ENCODE measurements at regions not wholly inside any gene's neighbourhood (a gene's known extent, or its start where the extent isn't known, plus 50 kb on each side); places are given as distances from the start of the nearest gene placed in this dataset.

DNA sequence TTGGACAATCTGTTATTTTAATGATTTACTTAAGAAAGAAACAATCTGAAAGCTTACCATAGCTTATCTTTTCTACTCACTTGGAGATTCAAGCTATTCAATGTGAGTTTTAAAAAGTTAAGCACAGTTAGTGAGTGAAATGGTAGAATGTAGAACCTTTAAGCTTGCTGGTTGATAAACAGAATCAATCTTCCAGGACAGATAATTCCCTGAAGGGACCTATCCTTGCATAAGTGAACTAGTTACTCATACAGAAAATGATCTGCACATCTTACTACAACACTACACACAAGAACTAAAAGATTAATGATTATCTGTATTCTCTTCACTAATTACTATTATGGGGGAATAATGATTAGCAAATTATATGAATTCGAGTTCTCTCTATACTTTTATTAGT is 165.6 kb downstream of the PALM2AKAP2 start:
- WGBS, 2 donors (ENCODE audit: low coverage in 1 of 2): 93 to 94% methylated on average over 1 of the region's 1 CpG
- no peak for ATAC-seq

DNA sequence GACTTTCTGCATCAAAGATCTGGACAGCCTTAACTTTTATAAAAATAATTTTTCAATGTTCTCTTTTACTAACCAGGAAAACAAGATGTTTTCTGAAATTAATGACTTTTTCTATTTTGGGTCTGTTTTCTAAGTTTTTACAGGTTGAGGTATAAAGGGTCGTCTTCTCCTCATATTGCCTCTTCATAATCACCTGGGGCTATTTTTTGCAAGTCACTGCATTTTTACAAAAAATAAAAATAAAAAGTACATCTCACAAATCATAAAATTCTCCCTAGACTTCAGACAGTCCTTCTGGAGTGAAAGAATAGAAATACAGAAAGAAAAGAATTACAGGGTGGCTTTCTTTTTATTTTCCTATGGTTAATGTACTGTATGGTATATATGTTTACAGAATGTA is 168.5 kb downstream of the PALM2AKAP2 start:
- Histone ChIP-seq H3K9me3 (no peaks in the 10 kb centered on the region), H3K27me3 (no peaks in the 10 kb centered on the region), H3K36me3 (no peaks in the 10 kb centered on the region), H3K4me1 (no peaks in the 10 kb centered on the region), H3K4me3 (no peak overlapping the region), H3K27ac (no peak overlapping the region)
- TF ChIP-seq POLR2AphosphoS5 (IDR thresholded peaks at IDR 0.05) (no peak), POLR2A (IDR thresholded peaks at IDR 0.05) (no peak), EP300 (IDR thresholded peaks at IDR 0.05) (no peak)
- TF ChIP-seq, protein P1, sequence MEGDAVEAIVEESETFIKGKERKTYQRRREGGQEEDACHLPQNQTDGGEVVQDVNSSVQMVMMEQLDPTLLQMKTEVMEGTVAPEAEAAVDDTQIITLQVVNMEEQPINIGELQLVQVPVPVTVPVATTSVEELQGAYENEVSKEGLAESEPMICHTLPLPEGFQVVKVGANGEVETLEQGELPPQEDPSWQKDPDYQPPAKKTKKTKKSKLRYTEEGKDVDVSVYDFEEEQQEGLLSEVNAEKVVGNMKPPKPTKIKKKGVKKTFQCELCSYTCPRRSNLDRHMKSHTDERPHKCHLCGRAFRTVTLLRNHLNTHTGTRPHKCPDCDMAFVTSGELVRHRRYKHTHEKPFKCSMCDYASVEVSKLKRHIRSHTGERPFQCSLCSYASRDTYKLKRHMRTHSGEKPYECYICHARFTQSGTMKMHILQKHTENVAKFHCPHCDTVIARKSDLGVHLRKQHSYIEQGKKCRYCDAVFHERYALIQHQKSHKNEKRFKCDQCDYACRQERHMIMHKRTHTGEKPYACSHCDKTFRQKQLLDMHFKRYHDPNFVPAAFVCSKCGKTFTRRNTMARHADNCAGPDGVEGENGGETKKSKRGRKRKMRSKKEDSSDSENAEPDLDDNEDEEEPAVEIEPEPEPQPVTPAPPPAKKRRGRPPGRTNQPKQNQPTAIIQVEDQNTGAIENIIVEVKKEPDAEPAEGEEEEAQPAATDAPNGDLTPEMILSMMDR (IDR thresholded peaks at IDR 0.05): no peak
- no peak for ATAC-seq
- WGBS, 2 donors (ENCODE audit: low coverage in 1 of 2): 76 to 100% methylated on average over 1 of the region's 1 CpG

More for the DNA sequence above, 165.6 kb downstream of the PALM2AKAP2 start:
- Histone ChIP-seq H3K36me3 (no peaks in the 10 kb centered on the region), H3K4me3 (no peak overlapping the region), H3K27ac (no peak overlapping the region), H3K27me3 (no peaks in the 10 kb centered on the region), H3K9me3 (no peaks in the 10 kb centered on the region), H3K4me1 (no peaks in the 10 kb centered on the region)
- TF ChIP-seq EP300 (IDR thresholded peaks at IDR 0.05) (no peak), POLR2AphosphoS5 (IDR thresholded peaks at IDR 0.05) (no peak), POLR2A (IDR thresholded peaks at IDR 0.05) (no peak)
- TF ChIP-seq, protein P1 (IDR thresholded peaks at IDR 0.05): no peak

DNA sequence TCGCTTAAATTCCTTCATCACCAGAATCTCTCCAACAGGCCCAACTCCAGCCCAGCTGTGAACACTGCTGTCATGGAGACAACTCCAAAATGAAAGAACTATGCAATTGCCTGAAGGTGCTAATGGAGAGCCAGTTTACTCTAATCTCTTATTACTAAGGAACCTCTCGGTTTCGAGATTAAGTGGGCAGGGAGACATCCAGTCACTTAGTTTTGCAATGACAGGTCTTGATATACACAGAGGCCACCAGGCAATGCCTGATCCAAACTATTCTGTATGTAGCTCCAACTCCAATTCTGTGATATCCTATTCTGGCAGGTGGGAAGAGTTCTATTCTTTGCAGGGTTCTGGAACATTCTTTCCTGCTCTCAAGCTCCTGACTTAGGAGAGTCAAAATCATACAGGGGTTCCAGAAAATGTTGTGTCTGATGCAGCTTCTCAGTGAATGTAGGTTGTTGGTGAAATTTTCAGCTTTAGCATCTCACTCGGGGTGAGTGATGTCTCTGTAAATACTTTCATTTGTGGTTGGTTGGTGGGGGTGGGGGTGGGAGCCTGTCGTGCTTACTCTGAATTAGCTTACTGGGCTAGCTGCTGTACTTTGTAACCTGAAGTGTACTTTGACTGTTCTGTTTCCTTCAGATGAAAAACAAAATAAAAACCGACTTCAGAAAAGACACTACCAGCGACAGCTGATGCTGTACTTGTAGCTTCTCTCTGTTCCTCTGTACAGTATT is 170.9 kb downstream of the PALM2AKAP2 start:
- no peak overlapping the region for H3K4me3 ChIP-seq
- TF ChIP-seq POLR2A (IDR thresholded peaks at IDR 0.05): no peak
- TF ChIP-seq, protein P1 (IDR thresholded peaks at IDR 0.05): no peak
- WGBS, 2 donors (ENCODE audit: low coverage in 1 of 2): 75 to 86% methylated on average over 6 to 7 of the region's 7 CpGs
- H3K9me3 ChIP-seq: no peaks in the 10 kb centered on the region
- no peak for ATAC-seq
- H3K4me1 ChIP-seq: no peaks in the 10 kb centered on the region
- no peaks in the 10 kb centered on the region for H3K36me3 ChIP-seq
- no peaks in the 10 kb centered on the region for H3K27me3 ChIP-seq
- no peak overlapping the region for H3K27ac ChIP-seq

DNA sequence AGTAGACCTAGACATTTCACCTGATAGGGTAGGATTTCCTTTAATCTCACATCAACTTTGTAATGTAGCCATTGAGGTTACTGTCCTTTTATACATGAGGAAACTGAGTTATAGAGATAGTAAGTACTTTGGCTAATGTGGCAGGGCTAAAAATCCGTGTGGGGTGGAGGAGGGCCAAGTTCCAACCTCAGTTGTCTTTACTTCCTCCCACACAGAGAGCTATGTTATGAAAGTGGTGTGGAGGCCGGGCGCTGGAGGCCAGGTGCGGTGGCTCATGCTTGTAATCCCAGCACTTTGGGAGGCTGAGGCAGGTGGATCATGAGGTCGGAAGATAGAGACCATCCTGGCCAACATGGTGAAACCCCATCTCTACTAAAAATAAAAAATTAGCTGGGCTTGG is 173.3 kb downstream of the PALM2AKAP2 start:
- H3K27ac ChIP-seq: no peak overlapping the region
- no peaks in the 10 kb centered on the region for H3K36me3 ChIP-seq
- no peak for ATAC-seq
- 65 to 80% methylated on average over 1 to 2 of the region's 5 CpGs for WGBS, 2 donors (ENCODE audit: low coverage in 1 of 2)
- H3K4me1 ChIP-seq: peaks cover 0 to 6% (median 5%) of the 10 kb centered on the region in 3 donors
- no peaks in the 10 kb centered on the region for H3K9me3 ChIP-seq
- H3K27me3 ChIP-seq: no peaks in the 10 kb centered on the region
- TF ChIP-seq POLR2A (IDR thresholded peaks at IDR 0.05) (no peak), EP300 (IDR thresholded peaks at IDR 0.05) (no peak), POLR2AphosphoS5 (IDR thresholded peaks at IDR 0.05) (no peak)
- TF ChIP-seq, protein P1 (IDR thresholded peaks at IDR 0.05): no peak
- H3K4me3 ChIP-seq: no peak overlapping the region

DNA sequence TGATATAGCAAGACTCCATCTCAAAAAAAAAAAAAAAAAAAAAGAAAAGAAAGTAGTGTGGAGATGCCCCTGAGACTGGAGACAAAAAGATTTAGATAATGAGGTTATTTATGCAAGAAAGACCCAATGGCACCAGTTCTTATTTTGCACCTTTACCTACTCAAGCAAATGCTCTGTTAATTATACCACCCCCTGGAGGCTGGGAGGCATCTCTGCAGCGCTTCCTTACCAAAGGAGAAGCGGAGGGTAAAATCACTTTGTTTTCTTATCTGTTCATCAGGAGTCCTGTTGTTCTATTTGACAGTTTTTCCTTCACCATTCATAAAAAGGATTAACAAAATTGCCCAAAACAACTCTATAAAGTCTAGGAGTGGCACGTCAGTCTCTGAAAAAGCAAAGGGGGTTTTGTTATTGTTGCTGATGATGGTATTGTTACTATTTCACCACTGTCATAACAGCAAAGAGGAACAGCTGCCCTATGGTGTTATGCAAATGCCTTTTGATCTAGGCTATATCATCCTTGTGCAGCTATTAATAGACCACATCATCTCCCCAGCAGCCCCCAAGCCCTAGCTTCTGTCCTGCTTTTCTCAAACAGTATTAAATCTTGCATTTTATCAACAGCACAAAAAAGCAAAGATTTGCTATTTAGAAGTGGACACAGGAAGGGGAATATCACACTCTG is 174.0 kb downstream of the PALM2AKAP2 start:
- 94 to 97% methylated on average over 3 of the region's 3 CpGs for WGBS, 2 donors (ENCODE audit: low coverage in 1 of 2)
- Histone ChIP-seq H3K27me3 (no peaks in the 10 kb centered on the region), H3K4me3 (no peak overlapping the region), H3K4me1 (peaks cover 0 to 6% (median 5%) of the 10 kb centered on the region in 3 donors), H3K27ac (no peak overlapping the region), H3K9me3 (no peaks in the 10 kb centered on the region), H3K36me3 (no peaks in the 10 kb centered on the region)
- TF ChIP-seq, protein P1 (IDR thresholded peaks at IDR 0.05): no peak
- TF ChIP-seq POLR2A (IDR thresholded peaks at IDR 0.05): no peak
- no peak for TF ChIP-seq POLR2AphosphoS5 (IDR thresholded peaks at IDR 0.05)
- TF ChIP-seq EP300 (IDR thresholded peaks at IDR 0.05): no peak
- ATAC-seq: no peak
